Activated CD4-positive, alpha-beta T cell treated with anti-CD3 and anti-CD28 coated beads for 1 hour (primary cell): ENCODE measurements at regions not wholly inside any gene's neighbourhood (a gene's known extent, or its start where the extent isn't known, plus 50 kb on each side); places are given as distances from the start of the nearest gene placed in this dataset.
"Not testable (repeated sequence)": the region's sequence is repeated elsewhere in the genome, so short reads cannot be mapped to it uniquely, and the experiment has no call there.

Source experiments
- DNase-seq: peaks from one replicate; pipeline ENCODE4 v3.0.0-alpha.2; 2020

DNA sequence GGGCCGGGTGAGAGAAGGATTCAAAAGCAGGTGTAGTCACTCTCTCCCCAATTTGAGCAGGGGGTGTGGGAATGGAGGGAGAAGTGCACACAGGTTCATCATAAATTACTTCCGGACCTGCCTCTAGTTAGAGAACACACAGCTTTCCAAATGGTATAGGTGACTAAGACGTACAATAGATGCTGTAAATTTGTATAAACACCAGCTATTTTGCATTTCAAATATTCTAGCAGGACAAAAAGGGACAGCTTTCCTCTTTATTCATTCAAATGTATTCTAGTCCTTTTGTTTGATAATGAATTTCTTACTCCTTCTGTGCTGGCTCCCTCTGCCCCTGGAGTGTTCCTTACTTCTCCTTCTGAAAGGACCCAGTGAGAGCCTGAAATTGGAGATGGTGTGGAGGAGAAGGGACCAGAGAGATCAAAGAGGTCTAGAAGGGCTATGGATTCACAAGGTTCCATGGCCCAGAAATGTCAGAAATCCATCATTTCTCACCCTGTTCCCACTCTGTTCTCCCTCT lies 53.2 kb upstream of the SH3BP4 start:
- no peak for DNase-seq

GRCh38 chr2:234888442-234888841 lies 63.4 kb upstream of the SH3BP4 start:
- DNase-seq, result not testable (repeated sequence)

GRCh38 chr2:234887195-234887594 lies 64.6 kb upstream of the SH3BP4 start:
- DNase-seq, result no peak

DNA sequence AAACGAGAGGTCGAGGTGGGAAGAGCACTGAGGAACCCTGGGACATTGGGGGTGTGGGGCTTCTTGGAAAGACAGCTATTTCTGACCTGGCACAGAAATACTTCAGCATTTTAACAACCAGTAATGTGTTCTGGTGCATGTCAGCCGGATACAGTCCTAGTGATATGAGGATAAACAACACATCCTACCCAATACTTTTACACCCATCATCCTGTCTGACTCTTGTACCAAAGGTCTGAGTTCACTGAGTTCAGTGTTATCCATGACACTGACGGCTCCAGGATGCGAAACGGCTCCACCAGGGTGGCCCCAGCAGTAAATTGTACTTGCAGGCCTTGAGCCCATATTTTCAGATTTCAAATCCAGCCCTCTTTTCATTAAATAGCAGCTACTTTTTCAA lies 65.9 kb upstream of the SH3BP4 start:
- no peak for DNase-seq

DNA sequence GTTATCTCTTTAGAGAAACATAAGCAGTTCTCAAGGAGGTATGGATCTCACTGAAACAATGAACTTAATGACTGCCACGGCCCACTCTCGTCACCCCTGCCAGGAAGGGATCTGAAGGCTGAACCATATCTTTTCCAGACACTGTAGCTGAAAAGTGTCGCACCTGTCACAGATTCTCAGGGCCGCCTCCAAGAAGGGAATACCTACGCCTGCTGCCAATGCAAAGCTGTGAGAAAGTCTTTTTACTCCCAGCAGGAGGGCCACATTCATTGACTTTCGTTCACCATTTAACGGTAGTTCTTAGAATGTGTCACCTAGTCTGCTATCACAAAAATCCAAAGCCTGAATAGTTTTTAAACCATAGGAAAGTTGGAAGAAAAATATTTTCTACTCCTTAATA lies 66.7 kb upstream of the SH3BP4 start:
- DNase-seq, result no peak

GRCh38 chr2:234884591-234884990 lies 67.2 kb upstream of the SH3BP4 start:
- DNase-seq, result no peak

GRCh38 chr2:234881413-234882241 lies 70.2 kb upstream of the SH3BP4 start:
- no peak for DNase-seq

DNA sequence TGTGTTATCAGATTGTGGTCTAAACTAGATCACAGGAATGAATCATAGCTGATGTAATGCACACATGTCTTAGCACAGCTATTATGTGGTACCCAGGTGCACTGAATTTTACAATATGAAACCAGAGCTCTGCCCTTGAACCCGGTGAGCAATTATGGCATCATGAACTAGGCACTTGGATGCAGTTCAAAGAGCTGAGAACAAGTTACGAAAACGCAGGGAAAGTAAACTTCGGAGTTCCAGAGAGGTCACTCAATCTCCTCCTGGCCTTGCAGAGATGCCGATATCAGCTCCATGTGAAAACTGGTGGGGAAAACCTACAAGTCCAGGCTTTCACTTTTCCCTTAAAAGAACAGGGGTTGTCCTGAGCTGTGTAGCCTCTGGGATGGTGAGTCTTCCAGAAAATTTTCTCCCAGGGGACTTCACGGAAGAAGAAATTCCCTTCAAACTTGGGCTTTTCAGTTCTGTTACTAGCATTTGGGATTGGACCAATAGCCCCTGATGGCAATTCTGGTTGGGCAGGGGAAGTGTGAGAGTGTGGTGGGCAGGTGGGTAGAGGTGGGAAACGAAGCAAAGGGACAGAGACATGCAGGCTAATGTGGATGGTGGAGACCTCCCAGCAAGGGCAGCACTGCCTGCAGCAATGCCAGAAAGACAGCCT lies 71.1 kb upstream of the SH3BP4 start:
- DNase-seq, result no peak

GRCh38 chr2:234879671-234880455 lies 72.0 kb upstream of the SH3BP4 start:
- no peak for DNase-seq

DNA sequence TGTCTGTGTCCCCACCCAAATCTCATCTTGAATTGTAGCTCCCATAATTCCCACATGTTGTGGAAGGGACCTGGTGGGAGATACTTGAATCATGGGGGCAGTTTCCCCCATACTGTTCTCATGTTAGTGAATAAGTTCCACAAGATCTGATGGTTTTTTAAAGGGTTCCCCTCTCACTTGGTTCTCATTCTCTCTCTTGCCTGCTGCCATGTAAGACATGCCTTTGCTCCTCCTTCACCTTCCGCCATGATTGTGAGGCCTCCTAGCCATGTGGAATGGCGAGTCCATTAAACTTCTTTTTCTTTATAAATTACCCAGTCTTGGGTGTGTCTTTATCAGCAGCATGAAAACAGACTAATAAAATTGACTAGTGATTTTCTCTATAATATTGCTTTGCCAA lies 75.2 kb upstream of the SH3BP4 start:
- DNase-seq, result not testable (repeated sequence)

GRCh38 chr2:234874347-234875046 lies 77.3 kb upstream of the SH3BP4 start:
- DNase-seq, result no peak

- DNase-seq, result no peak
These were observed 78.0 kb upstream of the SH3BP4 start for GRCh38 chr2:234873828-234874173.

GRCh38 chr2:234873103-234873827 lies 78.6 kb upstream of the SH3BP4 start:
- no peak for DNase-seq

- no peak for DNase-seq
These were observed 81.8 kb upstream of the SH3BP4 start for GRCh38 chr2:234869969-234870368.

GRCh38 chr2:234869164-234869563 lies 82.7 kb upstream of the SH3BP4 start:
- DNase-seq, result no peak

GRCh38 chr2:234867882-234868285 lies 83.9 kb upstream of the SH3BP4 start:
- DNase-seq, result no peak

DNA sequence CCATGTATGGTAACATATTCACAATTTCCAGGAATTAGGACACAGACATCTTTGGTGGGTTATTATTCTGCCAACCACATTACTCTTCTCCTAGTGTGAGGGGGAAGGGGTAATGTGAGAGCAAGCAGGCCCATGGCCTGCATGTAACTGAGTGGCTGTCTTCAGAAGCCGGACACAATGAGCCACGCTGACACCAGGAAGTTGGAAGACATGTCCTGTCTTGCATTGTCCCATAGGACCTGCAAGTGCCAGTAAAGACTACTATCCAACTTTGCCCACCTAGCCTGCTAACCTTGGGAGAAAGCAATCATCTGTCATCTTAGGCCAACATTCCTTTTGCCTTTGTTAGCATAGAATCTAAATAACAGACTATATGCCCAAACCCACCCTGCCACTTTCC lies 86.2 kb upstream of the SH3BP4 start:
- DNase-seq, result no peak

GRCh38 chr2:234865040-234865439 lies 86.8 kb upstream of the SH3BP4 start:
- no peak for DNase-seq

DNA sequence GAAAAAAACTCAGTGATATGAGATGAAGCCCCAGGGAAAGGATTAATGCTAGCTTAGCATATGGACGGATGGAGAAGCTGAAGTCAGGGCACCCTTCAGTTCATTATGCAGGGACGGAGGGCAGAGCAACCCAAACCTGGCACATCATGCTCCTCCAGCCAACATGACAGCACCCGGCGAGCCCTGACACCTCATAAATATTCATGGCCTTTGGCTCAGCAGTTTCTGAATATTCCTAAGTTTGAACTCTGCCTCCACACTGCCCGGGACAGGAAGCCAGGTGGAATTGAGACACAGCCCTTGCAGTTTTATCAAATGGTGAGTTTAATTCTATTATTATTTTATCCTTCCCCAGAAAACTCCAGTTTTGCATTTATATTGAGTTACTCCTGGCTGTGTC lies 87.3 kb upstream of the SH3BP4 start:
- no peak for DNase-seq

- DNase-seq, result no peak
These were observed 88.5 kb upstream of the SH3BP4 start for GRCh38 chr2:234863043-234863934.
